NCI-H82 (cell line): ENCODE measurements at regions not wholly inside any gene's neighbourhood (a gene's known extent, or its start where the extent isn't known, plus 50 kb on each side); places are given as distances from the start of the nearest gene placed in this dataset.

Experiments used
- DNase-seq: peaks from one replicate; lab custom pipeline; 2025; lab: John Stamatoyannopoulos, UW

DNA sequence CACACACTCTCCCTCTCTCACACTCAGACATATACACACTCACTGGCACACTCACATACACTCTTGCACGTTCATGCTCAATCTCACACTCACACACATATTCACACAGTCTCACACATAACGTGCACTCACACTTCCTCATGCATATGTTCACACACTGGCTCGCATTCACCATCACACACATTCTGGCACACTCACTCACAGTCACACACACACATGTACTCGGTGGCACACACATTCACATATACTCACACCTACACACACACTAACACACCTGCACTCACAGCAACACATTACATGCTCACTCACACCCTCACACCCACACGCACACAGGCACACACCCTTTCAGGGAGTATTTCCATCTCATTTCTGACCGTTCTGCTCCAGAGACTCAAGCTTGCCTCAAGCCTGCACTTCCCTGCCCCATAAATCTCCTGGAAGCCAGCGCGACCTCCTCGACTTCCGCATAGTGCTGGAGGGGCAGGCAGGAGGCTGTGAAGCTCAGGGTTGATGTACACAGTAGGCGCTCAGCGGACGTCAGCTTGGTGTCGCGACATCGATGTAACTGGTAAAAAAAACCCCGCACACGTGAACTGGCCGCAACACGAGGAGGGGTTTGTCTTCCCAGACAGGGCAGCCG is 66.7 kb upstream of the FOXF1 start:
- DNase-seq, result no peak

DNA sequence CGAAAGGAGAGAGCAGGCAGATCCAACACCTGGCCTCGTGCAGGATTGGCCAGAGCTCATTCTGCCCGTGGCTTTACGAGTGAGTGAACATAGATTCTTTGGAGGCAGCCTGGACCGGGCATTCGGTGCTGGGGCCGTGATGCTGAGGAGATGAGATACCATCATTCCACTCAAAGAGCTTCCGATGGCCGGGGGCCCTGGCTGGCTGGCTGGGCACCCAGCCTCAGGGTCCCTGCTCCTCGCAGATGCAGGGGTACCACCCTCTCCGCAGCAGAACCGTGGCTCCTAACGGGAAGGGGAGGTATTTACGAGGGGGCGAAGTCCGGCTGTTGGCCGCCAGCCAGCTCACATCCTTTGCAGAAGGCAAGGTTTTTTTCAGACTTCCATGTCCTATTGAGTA is 66.1 kb upstream of the FOXF1 start:
- DNase-seq, result no peak

DNA sequence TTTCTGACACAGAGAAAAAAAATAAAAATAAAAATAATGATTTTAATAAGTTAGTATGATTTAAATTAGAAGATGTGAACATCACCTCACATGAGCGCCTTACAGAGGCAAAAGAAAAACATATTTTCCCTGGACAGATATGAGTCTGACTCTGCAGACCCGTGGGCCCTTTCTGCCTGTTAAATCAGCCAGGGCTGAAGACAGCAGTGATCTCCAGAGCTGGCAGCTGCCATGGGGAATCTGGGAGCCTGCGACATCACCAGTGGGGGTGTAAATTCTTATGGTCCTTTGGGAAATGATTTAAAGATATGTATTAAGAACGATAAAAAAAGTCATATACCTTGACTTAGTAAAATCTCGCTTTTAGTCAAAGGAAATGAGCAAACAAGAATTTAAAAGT is 65.7 kb upstream of the FOXF1 start:
- DNase-seq, result no peak

DNA sequence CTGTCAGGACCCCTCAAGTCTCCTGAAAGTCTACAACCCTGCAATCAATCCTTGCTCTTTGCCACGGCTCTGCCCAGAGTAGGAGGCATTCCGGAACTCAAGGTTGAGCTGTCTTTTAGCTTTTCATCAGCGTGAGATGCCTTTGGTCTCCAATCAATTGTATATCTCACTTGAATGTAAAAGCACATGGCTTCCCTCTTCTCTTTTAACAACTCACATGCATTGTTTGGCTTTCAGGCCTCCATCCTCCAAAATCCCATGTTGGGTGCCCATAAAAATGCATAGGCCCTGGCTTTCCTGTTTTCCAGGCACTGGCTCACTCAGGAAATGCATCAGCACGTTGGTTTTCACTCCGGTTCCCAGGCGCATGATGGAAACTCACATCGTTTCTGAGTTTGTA is 64.0 kb upstream of the FOXF1 start:
- no peak for DNase-seq

DNA sequence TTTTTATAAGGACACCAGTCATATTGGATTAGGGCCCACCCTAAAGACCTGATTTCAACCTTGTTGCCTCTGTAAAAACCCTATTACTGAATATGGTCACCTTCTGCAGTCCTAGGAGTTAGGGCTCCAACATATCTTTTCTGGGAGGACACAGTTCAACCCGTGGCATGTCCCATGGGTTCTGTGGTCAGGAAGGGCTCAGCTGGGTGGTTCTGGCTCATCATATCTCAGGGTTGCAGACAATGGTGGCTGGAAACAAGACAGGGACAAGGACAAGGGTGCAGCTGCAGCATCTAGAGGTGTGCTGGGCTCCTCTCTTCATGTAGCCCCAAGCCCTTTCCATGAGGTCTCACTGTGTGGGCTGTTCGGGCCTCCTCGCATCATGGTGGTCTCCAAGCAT is 63.1 kb upstream of the FOXF1 start:
- no peak for DNase-seq

DNA sequence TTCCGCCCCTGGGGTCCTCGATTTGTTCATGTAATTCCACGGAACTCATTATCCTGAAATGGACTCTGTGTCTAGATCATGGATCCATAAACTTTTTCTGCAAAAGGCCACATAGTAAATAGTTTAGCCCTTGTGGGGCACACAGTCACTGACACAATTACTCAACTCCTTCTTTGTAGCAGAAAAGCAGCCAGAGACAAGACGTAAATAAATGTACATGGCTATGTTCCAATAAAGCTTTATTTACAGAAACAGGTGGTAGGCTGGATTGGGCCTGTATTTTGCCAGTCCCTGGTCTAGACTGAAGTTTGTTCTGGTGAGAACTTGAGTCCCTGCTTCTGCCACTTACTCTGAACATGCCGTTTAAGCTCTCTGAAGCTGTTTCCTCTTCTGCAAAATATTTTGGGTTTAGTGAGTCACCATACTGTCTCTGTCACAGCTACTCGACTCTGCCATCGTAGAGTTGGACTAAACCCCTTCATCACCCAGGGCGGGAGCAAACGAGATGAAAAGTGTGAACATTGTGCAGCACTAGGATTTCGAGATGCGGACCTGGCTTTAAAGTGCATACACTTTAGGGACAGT is 61.9 kb upstream of the FOXF1 start:
- no peak for DNase-seq

DNA sequence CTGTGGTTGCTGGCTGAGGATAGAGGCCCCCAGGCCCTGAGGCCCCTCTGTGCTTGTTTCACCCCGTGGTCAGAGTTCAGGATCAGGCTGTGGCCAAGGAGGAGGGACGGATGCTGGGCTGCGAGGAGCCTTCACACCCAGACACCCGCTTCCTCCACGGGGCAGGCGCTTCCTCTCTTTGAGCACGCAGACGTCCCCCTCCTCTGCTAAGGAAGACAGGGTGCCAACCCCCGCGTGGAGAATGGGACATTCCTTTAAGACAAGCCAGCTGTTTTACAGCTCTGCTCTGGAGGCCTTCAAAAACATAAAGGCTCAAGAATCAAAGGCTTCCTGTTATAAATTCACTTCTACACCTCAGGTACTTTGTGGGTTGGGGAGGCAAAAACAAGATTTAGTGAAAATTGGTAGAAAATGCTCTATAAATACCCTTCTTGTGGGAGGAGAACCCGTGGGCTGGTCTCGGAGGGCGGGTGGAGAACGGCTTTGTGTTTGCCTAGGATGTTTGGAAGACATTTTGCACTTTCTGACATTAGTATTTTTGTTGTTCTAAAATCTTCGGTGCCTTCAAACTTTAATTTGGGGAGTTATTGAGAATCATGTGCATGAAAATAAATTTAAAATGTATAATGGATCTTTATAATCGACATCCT is 60.8 kb upstream of the FOXF1 start:
- DNase-seq, result no peak

DNA sequence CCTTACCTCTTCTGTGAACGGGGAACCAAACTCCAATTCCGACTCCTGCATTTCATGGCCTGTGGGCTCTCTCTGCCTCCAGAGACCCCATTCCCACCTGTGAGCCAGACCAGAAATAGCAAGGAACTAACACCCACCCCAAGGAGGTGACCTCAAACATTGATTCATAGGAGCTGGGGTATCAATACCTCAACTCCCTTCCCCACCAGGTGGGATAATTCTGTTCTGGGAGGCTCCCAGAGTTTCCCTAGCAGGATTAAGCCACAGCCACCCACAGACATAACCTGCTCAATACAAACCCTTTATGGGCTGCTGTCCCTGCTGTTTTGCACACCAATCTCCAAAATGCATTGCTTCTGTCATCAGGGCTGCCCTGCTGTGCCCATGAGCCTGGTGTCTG is 59.6 kb upstream of the FOXF1 start:
- DNase-seq, result no peak

DNA sequence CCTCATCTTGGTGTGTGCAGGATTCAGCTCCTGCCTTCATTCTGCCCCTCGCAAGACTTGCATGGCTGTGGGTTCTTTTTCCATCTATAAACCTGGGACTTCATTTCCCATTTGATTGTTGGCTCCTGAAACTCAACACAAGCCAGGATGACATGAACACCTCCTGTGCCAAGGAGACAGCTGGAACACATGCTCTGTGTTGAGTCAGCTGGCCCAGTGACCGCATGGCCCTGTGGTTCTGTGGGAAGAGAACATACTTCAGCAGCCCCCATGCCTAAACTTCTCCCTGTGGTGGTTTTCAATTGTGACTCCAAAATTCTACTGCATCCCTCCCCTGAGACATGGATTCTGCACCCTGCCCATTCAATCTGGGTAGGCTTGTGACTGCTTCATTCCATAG is 57.9 kb upstream of the FOXF1 start:
- DNase-seq, result no peak

DNA sequence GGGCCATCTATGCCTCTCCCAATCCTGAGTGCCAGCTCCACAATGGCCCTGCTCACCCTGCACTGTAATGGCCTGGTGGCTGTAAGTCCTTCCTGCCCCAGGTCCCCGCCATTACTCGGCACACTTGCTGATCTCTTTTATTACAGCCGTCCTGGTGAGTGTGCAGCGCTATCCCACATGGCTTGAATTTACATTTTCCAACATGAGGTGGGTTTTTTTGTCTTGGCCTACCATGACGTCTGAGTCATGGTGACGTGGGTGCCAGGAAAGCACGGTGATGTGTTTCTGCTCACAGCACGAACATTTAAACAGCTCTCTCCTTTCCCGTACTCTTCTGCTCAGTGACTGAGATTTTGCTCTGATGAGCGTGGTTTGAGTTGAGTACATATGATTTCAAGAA is 55.2 kb upstream of the FOXF1 start:
- DNase-seq, result no peak

DNA sequence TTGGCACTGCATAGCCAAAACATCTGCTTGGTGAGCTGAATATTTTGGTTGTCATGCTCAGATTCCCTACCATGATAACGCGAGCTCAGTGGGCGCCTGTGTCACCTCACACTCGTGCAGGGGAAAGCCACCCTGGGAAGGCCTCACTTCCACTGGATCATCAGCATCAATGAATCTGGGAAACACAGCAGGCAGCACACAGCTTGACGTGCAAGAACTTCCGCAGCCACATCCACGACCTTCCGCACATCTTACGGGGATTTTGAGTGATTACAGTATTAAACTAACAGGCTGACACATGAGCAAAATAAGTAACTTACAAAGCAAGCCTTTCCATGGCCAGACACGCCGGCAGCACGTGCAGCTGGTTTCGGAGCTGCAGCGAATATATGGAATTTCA is 54.7 kb upstream of the FOXF1 start:
- no peak for DNase-seq

DNA sequence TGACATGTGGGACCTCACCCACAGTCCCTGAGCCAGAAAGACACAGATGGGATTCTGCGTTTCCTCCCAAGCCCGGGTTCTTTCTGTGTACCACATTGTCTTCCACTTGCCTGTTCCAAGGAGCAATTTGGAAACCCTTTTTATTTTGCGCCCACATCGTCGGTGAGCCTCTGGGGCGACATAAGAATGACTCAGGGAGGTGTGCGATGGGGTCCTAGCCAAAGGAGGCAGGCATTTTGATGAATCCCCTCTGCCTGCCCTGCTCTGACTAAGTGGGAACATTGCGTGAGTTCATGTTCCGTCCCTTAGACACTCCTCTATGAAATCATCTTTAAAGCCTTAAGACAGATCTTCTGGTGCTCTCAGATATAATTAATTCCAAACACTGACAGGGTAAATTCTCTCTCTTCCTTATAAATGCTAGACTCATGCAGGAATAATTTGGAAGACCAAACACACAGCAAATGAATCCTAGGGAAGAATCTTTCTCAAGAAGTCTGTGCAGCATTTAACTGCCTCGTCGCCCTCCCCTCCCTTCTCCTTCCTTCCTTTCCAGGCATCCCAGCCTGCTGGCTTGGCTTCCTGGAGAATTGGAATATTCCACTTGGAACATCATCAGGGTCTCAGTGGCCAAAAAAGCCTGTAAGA is 52.7 kb upstream of the FOXF1 start:
- no peak for DNase-seq

DNA sequence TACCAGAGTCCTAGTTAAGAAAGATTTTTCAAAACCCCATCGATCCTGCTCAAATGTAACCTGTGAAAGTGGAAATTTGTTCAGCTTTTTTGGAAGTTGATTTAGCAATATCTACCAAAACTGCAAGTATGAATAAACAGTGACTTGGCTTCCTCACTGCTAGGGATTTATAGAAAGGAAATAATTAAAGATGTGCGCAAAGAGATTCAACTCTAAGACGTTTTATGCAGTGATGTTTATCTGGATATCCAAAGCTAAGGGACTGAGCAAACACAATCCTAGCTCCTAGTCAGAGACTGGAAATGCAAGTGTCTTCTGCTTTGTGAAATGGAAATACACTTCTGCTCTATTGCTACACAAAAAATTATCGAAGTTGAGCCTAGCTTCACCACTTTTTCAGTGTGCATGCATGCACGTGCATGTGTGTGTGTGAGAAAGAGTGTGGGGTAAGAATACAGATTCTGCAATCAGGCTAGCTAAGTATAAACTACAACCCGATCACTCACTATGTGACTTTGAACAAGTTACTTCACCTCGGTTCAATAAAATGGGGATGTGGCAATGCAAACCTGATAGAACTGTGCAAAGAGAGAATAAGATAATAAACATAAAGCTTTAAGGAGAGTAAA is 52.1 kb upstream of the FOXF1 start:
- no peak for DNase-seq

DNA sequence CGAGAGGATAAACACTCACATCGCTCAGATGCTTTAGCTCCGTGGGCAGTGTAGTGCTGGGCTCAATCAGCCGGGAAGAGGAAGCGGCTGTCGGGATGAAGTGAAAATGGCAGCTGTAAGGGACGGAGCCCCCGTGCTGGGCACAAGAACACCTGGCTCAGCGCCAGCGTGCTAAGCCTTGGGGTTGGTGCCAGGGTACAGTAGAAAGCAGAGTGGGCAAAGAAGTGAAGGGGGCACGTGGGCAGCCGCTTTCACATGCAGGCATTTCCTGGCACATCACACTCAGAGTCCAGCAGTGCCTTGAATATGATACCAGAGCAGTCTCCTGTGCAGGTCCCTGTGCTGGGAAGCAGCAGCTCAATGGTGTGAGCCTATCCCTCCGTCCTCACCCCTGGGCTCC is 51.1 kb upstream of the FOXF1 start:
- no peak for DNase-seq
